Left lung (tissue), 4 donors: ENCODE measurements at regions not wholly inside any gene's neighbourhood (a gene's known extent, or its start where the extent isn't known, plus 50 kb on each side); places are given as distances from the start of the nearest gene placed in this dataset.

Source experiments
- ATAC-seq: fragments of 200-7000 bp; cut with Tn5 transposase; one replicate; pipeline ENCODE4 v1.9.1; 2020; ENCODE audit warnings: moderate library complexity
- DNase-seq, 4 donors: peaks; one replicate each; pipeline ENCODE4 v3.0.0-alpha.2; 2013 to 2020
- H3K27ac ChIP-seq, 2 donors: fragments of 200-600 bp; sonication (generic) in 1 of 2; one replicate each; pipeline versions ENCODE4 v1.5.0 to v1.8.0; 2020 to 2021
- H3K27me3 ChIP-seq, 2 donors: fragments of 200-600 bp; sonication (generic) in 1 of 2; one replicate each; pipeline versions ENCODE4 v1.5.0 to v1.8.0; 2020 to 2021
- H3K36me3 ChIP-seq, 2 donors: fragments of 200-600 bp; sonication (generic) in 1 of 2; one replicate each; pipeline versions ENCODE4 v1.5.0 to v1.8.0; 2020 to 2021
- H3K4me1 ChIP-seq, 2 donors: fragments of 200-600 bp; one replicate each; pipeline ENCODE4 v1.8.0; 2021
- H3K4me3 ChIP-seq, 2 donors: fragments of 200-600 bp; sonication (generic) in 1 of 2; one replicate each; pipeline versions ENCODE4 v1.5.0 to v1.8.0; 2020 to 2021; ENCODE audit warnings: mild to moderate bottlenecking in 1 of 2
- H3K9me3 ChIP-seq, 2 donors: fragments of 200-600 bp; sonication (generic) in 1 of 2; one replicate each; pipeline versions ENCODE4 v1.5.0 to v1.8.0; 2020 to 2021
- intact Hi-C, 2 donors: fragments of 100-400 bp; cut with DNase I; formaldehyde crosslinking; loops; one replicate each; pipeline versions ENCODE4 v1.11.2 to v1.14.2; 2022
- TF ChIP-seq, protein P1 (sequence below), 2 donors: fragments of 200-600 bp; sonication (generic) in 1 of 2; IDR thresholded peaks; one replicate each; pipeline versions ENCODE4 v1.5.0 to v1.8.0; 2021; ENCODE audit warnings: antibody characterized with exemption in 2 of 2
- donor health status: DM: no; HTN: yes; CAD: no.
- donor health status: DM: no; HTN: no; CAD: no.

DNA sequence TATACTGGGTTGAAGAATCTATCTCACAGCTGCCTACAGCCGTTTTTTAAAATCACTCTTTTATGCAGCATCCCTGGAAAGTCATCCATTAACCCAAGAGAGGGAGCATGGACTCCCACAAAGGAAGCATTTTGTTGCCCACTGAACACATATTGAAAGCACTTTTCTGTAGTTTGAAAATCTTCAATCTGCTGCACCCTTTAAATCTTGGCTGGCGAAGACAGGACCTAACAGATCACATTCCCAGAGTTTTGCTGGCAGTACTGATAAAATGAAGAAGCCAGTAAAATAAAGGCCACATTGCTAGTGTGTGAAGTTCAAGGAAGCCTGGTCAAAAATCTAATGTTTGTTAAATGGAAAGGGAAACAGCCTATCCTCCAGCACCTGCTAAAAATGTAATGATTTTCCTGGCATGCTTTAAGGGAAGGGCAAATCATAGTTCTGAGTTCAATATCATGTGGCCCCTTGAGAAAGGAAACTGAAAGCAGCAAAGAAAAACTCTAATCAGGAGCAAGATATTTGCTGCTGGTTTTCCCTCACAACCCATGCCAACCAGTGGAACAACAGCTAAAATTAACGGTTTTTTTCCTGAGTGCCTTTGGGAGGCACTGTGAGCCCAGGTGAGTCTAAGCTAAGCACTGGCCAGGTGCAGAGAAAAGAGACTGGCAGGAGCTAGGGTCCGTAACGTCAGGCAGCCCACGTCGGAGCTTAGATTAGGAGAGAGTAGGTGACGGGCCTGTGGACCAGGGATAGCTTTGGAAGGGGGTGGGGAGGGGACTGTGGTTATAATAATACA, 97.9 kb upstream of the PALS2 start:
- no peak for ATAC-seq
- no peak overlapping the region for H3K4me3 ChIP-seq
- TF ChIP-seq, protein P1, sequence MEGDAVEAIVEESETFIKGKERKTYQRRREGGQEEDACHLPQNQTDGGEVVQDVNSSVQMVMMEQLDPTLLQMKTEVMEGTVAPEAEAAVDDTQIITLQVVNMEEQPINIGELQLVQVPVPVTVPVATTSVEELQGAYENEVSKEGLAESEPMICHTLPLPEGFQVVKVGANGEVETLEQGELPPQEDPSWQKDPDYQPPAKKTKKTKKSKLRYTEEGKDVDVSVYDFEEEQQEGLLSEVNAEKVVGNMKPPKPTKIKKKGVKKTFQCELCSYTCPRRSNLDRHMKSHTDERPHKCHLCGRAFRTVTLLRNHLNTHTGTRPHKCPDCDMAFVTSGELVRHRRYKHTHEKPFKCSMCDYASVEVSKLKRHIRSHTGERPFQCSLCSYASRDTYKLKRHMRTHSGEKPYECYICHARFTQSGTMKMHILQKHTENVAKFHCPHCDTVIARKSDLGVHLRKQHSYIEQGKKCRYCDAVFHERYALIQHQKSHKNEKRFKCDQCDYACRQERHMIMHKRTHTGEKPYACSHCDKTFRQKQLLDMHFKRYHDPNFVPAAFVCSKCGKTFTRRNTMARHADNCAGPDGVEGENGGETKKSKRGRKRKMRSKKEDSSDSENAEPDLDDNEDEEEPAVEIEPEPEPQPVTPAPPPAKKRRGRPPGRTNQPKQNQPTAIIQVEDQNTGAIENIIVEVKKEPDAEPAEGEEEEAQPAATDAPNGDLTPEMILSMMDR (IDR thresholded peaks at IDR 0.05), result no peak

DNA sequence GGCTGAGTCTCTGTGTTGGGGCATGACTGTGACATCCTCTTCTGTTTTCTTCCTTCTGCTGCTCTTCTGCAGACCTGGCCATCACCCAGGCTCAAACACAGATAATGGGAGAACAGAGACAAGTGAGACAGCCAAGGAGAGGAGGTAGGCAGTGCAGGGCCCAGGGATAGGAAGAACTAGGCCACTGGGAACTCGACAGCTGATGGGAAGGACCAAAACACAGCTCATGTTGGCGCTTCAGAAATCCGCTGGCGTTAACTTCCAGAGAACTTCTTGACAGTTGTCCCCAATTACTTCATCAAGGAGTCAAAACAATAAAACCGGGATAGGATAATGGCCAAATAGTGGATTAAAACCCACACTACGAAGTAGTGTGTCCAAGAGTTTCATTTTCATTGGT, 97.0 kb upstream of the PALS2 start:
- TF ChIP-seq, protein P1 (IDR thresholded peaks at IDR 0.05), result no peak
- Histone ChIP-seq H3K9me3 (no peaks in the 10 kb centered on the region), H3K4me3 (no peak overlapping the region), H3K27me3 (no peaks in the 10 kb centered on the region), H3K36me3 (no peaks in the 10 kb centered on the region), H3K4me1 (no peaks in the 10 kb centered on the region), H3K27ac (no peak overlapping the region)
- no peak for DNase-seq
- no peak for ATAC-seq
- intact Hi-C loops, result no loop called here

More for the DNA sequence above, 97.9 kb upstream of the PALS2 start:
- Histone ChIP-seq H3K36me3 (no peaks in the 10 kb centered on the region), H3K27ac (no peak overlapping the region), H3K4me1 (no peaks in the 10 kb centered on the region), H3K9me3 (no peaks in the 10 kb centered on the region), H3K27me3 (no peaks in the 10 kb centered on the region)
- intact Hi-C loops, result no loop called here
- DNase-seq, result no peak

DNA sequence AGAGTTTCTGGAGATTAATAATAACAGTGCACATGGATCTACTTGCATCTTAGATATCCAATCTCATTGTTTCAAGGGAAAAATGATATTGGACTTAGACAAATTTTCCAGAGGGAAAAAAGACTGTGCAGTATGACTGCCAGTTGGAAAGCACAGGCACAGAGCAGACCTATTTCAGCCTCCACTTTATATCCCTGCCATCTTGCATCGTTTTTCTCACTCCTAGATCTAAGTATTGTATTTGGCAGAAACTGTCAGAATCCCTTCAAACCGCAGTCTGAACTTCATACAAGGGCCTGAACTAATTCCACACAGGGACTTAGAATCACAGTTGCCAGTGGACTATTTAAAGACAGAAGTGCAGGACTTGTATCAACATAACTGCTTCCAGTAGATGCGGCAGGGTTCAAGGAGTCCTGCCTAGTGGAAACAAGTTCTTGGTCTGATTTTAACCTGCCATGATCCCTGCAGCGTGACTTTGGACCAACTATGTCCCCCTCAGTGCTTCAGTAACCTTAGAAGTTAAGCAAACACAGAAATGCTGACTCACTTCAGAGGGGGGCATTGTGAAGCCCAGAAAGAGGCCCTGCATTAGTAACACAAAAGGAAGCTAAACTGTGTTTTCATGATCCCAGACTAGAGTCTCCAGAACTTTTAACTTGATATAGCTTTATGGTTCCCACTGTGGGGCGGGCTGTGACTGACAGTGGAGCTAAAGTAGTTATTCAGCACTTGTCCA, 95.7 kb upstream of the PALS2 start:
- intact Hi-C loops, result no loop called here
- no peaks in the 10 kb centered on the region for H3K36me3 ChIP-seq
- H3K4me3 ChIP-seq, result no peak overlapping the region
- H3K4me1 ChIP-seq, result no peaks in the 10 kb centered on the region
- DNase-seq (peak in 1 of 4 donors; percentile 47), ATAC-seq (peak; percentile 77)
- H3K9me3 ChIP-seq, result no peaks in the 10 kb centered on the region
- TF ChIP-seq, protein P1 (IDR thresholded peaks at IDR 0.05), result no peak
- H3K27me3 ChIP-seq, result no peaks in the 10 kb centered on the region
- H3K27ac ChIP-seq, result no peak overlapping the region

DNA sequence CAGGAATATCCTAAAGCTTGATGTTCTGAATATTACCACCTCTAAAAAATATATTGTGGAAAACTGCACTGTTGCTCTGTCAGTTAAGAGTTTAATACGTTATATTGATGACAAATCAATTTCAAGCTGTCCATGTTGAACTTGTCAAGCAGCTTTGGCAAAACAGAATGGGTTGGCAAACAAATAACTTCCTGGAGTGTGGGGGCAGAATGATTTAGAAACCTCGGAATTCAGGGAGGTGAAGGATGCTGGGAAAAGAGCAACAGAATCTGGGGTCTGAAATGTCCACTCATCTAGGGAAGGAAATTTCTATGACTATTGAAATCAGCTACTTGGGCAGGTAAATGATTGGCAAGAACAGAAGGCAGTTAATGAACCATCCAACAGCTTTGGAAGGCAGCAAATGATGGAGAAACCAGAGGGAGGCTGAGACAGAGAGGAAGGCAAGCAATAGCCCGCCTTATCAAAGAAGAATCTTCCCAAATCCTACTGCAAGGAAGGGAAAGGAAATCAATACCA, 95.1 kb upstream of the PALS2 start:
- no peak for ATAC-seq
- Histone ChIP-seq H3K4me3 (no peak overlapping the region), H3K27me3 (no peaks in the 10 kb centered on the region), H3K9me3 (no peaks in the 10 kb centered on the region), H3K4me1 (no peaks in the 10 kb centered on the region), H3K27ac (no peak overlapping the region), H3K36me3 (no peaks in the 10 kb centered on the region)
- DNase-seq, result no peak
- intact Hi-C loops, result no loop called here
- TF ChIP-seq, protein P1 (IDR thresholded peaks at IDR 0.05), result no peak

DNA sequence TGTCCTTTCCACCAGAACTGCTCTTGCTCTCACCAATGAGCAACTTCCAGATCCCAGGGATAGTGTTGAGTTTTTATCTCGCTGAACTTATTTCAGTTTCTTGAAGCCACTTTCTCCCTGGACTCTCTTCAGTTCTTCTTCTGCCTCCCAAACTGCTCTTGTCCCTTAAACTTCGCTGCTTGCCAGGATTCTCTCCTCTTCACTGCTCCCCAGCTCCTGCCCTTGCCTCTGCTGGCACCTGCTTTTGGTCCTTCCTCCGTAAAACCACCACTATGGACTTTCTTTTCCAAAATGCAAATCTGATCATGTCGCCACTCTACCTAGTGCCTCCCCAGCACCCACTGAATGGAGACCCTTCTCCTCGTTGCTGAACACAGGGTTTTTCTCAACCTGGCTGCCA, 92.8 kb upstream of the PALS2 start:
- intact Hi-C loops, result no loop called here
- TF ChIP-seq, protein P1 (IDR thresholded peaks at IDR 0.05), result no peak
- no peaks in the 10 kb centered on the region for H3K4me1 ChIP-seq
- H3K27ac ChIP-seq, result no peak overlapping the region
- no peak overlapping the region for H3K4me3 ChIP-seq
- no peak for DNase-seq
- H3K36me3 ChIP-seq, result no peaks in the 10 kb centered on the region
- no peaks in the 10 kb centered on the region for H3K9me3 ChIP-seq
- ATAC-seq, result no peak
- no peaks in the 10 kb centered on the region for H3K27me3 ChIP-seq
